ENCODE measurements at regions not wholly inside any gene's neighbourhood (a gene's known extent, or its start where the extent isn't known, plus 50 kb on each side); places are given as distances from the start of the nearest gene placed in this dataset.
"Not testable (repeated sequence)": the region's sequence is repeated elsewhere in the genome, so short reads cannot be mapped to it uniquely, and the experiment has no call there.

GRCh38 chr18:27361477-27361876, 176.4 kb upstream of the CHST9 start:
- no peak for DNase-seq

- no peak for DNase-seq
These were observed 170.2 kb upstream of the CHST9 start for GRCh38 chr18:27355308-27355707.

GRCh38 chr18:27353273-27353672, 168.2 kb upstream of the CHST9 start:
- DNase-seq = no peak

DNA sequence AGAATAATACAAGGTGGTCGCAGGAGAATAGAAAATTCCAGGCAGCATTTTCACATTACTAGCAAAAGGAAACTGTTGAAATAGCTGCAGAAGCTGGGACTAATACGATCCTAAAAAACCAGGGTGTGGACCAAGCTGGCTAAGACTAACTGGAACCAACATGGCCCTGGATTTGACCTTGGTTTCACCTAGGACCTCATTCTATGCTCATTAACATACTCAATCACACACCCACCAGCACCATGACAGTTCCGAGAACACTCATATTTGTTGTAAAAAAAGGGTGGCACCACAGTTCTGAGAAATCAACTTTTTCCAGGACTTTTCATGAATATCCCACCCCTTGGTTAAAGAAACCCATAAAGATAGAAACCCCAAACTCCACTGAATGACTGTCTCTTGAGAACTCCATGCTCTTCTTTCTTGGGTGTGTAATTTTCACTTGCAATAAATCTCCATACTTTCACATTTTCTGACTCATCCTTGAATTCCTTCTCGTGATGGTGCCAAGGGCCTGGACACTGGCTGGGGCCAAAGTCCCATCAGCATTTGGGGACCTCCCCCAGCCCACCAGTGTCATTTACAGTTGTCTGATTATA, 164.3 kb upstream of the CHST9 start:
- DNase-seq = no peak

GRCh38 chr18:27331606-27332005, 146.5 kb upstream of the CHST9 start:
- no peak for DNase-seq

DNA sequence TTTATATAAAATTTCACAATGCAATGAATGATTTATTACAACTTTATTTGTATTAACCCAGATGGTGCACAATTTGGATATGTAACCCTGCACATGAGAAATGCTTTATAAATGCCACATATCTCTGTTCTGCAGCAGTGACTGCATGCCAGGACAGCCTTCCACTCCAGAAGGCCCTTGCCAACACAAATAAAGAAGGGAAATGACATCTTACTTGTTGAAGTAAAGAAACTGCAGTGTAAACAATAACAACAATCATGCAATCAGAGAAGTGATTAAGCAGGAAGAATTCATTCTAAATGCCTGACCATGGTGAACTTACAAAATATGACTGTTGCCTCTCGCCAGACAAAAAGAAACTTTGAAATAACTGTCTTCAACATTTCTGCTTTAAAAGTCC, 129.9 kb upstream of the CHST9 start:
- DNase-seq = peak; percentile 4

DNA sequence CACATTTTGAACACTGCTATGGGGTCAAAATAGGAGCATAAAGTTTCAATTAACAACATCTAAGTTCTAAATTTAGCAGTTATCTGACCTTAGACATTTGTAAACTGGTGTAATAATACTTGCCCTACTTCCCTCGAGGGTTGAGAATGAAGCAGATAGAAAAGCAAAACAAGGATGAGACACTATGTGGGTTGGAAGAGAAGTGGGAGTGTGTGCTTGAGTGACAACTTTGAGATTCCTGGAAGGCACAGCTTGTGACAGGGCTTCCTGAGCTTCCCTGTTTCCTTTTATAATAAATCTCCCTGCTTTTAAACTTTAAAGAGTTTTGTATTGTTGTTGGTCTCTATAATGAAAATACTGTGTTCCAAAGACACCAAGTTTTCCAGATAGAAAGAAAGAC, 128.6 kb upstream of the CHST9 start:
- DNase-seq = no peak

GRCh38 chr18:27312853-27313252, 127.7 kb upstream of the CHST9 start:
- no peak for DNase-seq

- DNase-seq = no peak
These were observed 127.0 kb upstream of the CHST9 start for GRCh38 chr18:27312153-27312552.

DNA sequence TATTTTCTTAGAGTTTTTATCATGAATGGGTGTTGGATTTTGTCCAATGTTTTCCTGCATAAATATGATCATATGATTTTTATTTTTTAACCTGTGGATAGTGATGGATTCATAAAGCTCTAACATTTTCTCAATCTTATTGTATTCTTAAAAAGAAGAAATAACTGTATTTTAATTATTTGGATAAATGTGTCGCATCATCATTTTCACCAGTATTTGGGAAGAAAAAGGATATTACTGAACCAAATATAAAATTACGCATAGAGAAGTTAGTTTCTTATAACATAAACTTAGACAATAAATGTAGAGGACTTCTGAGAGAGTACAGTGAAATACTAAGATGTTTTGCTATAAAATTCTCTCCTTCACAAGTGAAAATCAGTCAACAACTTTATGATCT, 126.0 kb upstream of the CHST9 start:
- no peak for DNase-seq

DNA sequence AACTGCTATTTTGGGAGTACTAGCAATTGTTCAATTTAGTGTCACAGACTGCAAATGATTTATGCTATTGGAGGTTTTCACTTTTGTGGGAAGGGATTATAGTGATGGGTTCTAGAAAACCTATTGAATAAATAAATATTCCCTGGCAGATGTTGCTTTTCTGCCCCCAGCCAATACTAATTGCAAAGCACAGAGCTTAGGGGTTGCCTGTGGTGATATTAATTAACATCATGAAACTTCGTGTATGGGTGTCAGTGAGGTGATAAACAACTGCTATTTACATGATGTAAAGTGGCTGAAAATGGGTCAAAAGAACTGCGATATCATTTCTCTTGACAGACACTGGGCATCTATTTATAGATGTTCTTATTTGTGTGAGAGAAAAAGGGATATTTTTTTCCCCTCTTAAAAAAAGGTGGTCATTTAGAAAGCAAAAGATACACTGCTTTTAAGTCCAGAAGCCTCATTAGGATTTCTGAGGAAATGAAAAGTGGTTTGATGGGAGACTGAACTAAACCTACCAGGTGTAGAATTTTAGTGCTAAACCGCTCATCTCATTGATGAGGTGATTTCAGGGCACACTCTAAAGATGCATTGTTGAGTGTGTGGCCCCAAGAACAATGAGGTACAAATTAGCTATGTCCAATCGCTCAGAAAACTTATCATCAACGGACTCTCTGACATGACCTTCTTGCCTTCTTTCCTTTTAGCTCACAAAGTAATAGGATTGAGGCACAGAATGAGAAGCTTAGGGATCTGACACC, 116.7 kb upstream of the CHST9 start:
- DNase-seq = no peak

DNA sequence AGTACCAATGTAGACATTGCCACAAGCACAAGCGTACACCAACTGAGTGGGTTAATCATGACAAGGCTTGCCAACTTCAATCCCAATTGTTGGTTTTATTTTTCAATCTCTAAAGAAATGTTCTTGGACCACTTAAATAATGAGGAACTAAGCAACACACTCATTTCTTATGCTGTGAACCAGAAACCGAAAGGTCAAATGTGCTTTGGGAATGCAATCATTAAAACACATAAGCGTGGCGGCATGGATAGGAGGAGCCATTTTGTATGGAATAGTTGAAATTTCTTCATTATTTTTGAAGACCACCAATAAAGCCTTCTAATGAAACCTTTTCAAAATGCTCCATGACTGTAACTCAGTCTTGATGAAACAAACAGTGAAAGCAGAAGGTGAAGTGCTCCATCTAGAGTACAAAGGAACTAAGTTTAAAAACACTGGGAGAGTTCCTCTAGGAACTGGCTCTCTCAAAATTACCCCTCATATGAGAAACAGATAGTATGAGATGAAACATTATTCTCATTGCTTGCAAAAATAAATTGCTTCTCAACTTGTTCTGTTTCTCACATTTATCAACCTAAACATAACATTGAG, 113.2 kb upstream of the CHST9 start:
- DNase-seq = no peak

DNA sequence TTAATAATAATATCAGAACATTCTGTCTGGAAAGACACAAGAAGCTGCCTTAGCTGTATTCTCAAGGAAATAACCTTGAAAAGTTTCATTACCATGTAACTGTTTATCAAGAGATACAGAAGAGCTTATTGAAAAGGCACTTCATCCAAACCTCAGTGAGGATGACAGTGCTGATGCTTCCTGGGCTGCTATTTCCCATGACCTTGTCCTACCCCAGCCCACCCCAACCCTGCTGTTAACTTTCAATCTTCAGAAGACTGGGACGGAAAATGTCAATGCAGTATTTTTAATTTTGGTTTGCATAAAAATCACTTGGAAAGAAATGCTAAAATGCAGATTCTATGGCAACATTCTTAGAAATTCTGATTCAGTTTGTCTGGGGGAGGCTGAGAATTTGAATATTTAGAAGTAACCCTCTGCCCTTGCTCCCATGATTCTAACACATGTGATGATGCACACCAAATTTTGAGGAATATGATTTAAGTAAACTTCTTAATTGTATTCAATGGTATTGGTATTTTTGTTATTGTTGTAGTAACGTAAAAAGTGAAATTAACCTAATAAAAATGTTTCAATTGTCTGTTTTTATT, 101.0 kb upstream of the CHST9 start:
- not testable (repeated sequence) for DNase-seq

DNA sequence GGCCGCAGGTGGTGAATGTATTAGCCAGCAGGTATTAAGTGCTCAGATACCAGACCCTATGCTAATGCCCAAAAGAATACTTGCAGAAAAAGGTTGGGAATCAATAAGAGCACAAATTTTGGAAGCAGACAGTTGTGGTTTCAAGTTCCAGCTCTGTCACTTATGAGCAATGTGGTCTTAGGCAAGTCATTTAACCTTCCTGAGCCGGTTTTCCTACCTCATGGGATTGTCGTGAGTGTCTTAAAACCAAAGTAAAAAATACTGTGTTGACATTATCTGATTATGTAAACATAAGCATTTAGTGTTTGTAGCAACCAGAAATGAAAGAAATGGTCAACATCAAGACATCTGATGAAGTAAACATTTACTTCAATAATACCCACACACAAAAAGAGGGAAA, 93.0 kb upstream of the CHST9 start:
- no peak for DNase-seq

DNA sequence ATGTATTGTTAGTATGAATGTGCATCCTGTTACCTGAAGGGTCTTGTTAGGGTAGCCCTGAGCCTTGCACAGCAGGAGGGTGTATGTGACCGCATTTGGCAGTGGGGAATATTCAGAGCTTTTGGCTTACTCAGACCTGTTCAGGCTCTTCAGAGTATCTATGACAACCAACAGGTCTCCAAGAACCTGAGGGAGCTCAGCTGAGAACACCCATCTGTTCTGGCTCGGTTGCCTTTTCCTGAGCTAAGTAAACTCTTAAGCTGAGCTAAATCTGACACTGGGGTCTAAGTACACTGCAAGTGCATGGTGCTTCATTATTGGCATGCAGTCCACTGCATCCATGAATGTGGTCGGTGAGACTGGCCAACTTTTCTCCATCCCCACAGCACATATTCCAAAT, 92.4 kb upstream of the CHST9 start:
- DNase-seq = no peak

DNA sequence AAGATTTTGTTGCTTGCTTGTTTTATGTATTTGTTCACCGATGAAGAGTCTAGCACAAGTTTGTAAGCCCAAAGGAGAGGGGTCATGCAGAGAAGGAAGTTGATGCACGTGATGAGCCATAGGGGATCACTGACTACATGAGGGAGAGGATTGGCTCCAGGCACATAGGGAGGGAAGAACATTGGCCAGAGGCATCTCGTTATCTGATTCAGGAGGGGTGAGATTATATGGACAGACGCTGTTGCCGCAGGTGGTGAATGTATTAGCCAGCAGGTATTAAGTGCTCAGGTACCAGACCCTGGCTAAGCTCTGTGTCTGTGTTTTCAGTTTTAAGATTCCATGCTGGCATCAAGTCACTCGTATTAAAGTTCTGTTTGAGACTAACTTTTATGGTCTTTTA, 91.8 kb upstream of the CHST9 start:
- no peak for DNase-seq

GRCh38 chr18:27276479-27276878, 91.4 kb upstream of the CHST9 start:
- no peak for DNase-seq

DNA sequence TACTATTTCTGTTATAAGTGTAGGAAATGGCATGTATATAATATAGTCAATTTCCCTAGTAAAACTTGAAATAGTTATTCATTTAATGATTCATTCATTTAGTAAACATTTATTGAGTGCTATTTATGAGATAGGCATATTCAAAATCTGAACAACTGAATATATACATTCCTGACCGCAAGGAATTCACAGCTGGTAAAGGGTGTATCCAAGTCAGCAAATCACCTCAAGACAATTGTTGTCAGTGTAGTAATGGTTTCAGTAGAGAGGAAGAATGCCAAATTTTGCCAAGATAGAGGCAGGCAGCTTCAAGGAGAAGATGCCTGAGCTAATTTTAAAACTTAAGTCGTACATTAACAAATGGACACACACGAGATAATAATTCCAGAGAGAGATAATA, 89.8 kb upstream of the CHST9 start:
- no peak for DNase-seq

DNA sequence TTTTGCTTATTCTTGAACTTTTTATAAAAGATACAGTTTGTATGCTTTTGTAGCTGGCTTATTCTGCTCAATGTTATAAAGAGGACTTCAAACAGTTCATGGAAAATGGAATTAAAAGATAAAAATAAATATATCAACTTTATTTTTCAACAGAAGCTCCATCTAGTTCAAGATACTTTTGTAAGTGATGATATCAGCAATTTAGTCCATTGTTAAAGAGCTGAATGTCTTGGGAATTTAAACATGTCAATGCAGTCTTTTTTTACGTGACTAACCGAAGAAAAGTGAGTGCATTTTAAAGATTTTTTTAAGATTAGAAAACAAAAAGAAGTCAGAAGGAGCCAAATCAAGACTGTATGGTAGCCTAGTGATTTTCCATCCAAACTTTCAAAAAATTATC, 85.4 kb upstream of the CHST9 start:
- no peak for DNase-seq

DNA sequence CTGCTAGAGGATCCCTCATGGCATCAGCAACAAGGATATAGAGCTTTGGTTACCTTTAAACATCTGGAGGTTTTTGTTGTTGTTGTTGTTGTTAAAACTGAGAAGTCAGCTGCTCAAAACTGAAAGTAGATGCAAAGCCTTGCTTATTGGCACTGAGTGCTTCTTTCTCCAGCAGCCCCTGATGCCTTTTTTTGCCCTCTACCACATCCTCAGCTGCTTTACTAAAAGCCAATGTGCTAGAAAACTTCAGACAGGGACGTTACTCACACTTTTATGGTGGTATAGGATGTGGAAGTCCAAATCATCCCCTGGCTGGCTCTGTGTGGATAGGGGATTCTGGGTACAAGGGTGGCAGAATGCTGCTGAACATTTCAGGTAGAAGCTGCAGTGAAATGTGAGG, 78.3 kb upstream of the CHST9 start:
- DNase-seq = no peak

DNA sequence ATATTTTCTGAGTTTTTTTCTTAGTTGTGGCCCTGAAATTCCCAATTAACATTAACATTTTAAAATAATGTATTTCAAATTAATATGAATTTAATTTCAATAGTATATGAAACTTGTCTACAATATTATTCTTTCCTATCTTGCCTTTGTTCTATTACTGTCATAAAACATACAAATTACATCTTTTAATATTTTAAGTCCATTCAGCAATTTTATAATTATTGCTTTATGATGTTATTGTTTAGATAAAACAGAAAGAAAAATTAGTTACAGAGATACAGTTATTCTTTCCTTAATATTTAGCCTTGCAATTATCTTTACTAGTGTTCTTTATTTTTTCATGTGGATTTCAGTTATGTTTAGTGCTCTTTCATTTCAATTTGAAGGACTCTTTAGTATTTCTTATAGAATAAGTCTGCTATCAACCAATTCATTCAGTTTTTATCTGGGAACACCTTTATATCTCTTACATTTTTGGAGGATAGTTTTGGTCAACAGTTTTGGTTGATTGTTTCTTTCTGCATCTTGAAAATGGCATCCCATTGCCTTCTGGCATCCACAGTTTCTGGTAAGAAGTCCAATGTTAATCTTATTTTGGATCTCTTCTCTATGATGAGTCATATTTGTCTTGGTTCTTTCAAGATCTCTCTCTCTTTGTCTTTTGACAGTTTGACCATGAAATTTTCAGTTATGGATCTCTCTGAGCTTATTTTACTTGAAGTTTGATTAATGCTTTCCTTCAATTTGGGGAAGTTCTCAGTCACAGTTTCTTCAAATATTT, 76.9 kb upstream of the CHST9 start:
- DNase-seq = no peak

DNA sequence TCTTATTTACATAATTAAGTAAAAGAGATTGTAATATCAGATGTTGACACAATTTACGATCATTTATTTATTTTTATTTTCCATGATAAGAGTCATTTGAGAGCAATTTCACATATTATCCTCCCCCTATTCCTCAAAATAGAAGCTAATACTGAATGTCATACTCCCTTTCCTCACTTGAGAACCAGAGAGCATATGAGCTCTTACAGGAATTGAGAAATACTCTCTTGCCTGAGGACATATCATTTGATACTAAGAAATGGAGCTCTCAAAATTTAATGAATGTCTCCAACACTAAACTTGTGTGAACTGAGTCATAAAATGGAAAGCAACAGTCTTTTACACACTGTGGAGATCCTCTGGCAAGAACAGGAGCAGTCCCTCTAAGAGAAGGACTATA, 68.5 kb upstream of the CHST9 start:
- DNase-seq = no peak

- no peak for DNase-seq
These were observed 65.4 kb upstream of the CHST9 start for GRCh38 chr18:27250471-27250870.

Measured in dermis blood vessel endothelial cell (primary cell).